Loucy (cell line): ENCODE measurements at regions not wholly inside any gene's neighbourhood (a gene's known extent, or its start where the extent isn't known, plus 50 kb on each side); places are given as distances from the start of the nearest gene placed in this dataset.

Source experiments
- H2AFZ ChIP-seq: fragments of 200-600 bp; sonication (generic); 2 replicates; pipeline ENCODE4 v1.6.0; 2016; ENCODE audit warnings: antibody characterized with exemption, mild to moderate bottlenecking, low read length, moderate library complexity
- H3F3A ChIP-seq: fragments of 200-600 bp; 2 replicates; pipeline ENCODE4 v1.6.0; 2016; ENCODE audit warnings: antibody characterized with exemption, low read depth, mild to moderate bottlenecking
- H3K27me3 ChIP-seq: fragments of 200-600 bp; sonication (generic); 2 replicates; pipeline ENCODE4 v1.6.1; 2014; ENCODE audit warnings: low read length, mild to moderate bottlenecking; ENCODE audit not compliant: insufficient read depth, poor library complexity, severe bottlenecking
- H3K36me3 ChIP-seq: fragments of 200-600 bp; sonication (generic); 2 replicates; pipeline ENCODE4 v1.6.1; 2016; ENCODE audit warnings: low read length; ENCODE audit not compliant: insufficient read depth
- H3K4me1 ChIP-seq: fragments of 200-600 bp; sonication (generic); 2 replicates; pipeline ENCODE4 v1.5.1; 2014; ENCODE audit warnings: low read length, mild to moderate bottlenecking; ENCODE audit not compliant: insufficient read depth, poor library complexity, severe bottlenecking
- H3K4me2 ChIP-seq: fragments of 200-600 bp; sonication (generic); 2 replicates; pipeline ENCODE4 v1.6.0; 2014; ENCODE audit warnings: antibody characterized with exemption, low read length, low read depth, mild to moderate bottlenecking; ENCODE audit not compliant: poor library complexity, severe bottlenecking
- H3K4me3 ChIP-seq: fragments of 200-600 bp; sonication (generic); 2 replicates; pipeline ENCODE4 v1.5.1; 2014; ENCODE audit warnings: low read length, mild to moderate bottlenecking, mixed read lengths; ENCODE audit not compliant: poor library complexity, severe bottlenecking
- H3K79me2 ChIP-seq: fragments of 200-600 bp; sonication (generic); 2 replicates; pipeline ENCODE4 v1.6.1; 2014; ENCODE audit warnings: low read length; ENCODE audit not compliant: insufficient read depth
- H3K9ac ChIP-seq: fragments of 200-600 bp; sonication (generic); 2 replicates; pipeline ENCODE4 v1.6.0; 2014; ENCODE audit warnings: mild to moderate bottlenecking, low read depth, low read length, moderate library complexity; ENCODE audit not compliant: poor library complexity, severe bottlenecking
- H3K9me2 ChIP-seq: fragments of 200-600 bp; sonication (generic); replicated peaks from 2 replicates; pipeline ENCODE4 v1.6.1; 2016; ENCODE audit warnings: low read depth, low read length, mixed read lengths
- H3K9me3 ChIP-seq: fragments of 200-600 bp; sonication (generic); 2 replicates; pipeline ENCODE4 v1.6.1; 2014; ENCODE audit warnings: mild to moderate bottlenecking, antibody characterized with exemption, low read length, low read depth; ENCODE audit not compliant: insufficient read depth
- H4K20me1 ChIP-seq: fragments of 200-600 bp; sonication (generic); 2 replicates; pipeline ENCODE4 v1.6.0; 2014; ENCODE audit warnings: antibody characterized with exemption, low read length, mild to moderate bottlenecking; ENCODE audit not compliant: insufficient read depth, poor library complexity, severe bottlenecking
- EZH2phosphoT487 ChIP-seq: fragments of 200-600 bp; IDR thresholded peaks from 2 replicates; pipeline ENCODE4 v1.6.1; 2018; ENCODE audit warnings: antibody characterized with exemption, mild to moderate bottlenecking, moderate library complexity, borderline replicate concordance
- TF ChIP-seq, protein P1 (sequence below): fragments of 200-600 bp; sonication (generic); conservative IDR thresholded peaks from 2 replicates; pipeline ENCODE4 v1.5.1; 2014; ENCODE audit warnings: mild to moderate bottlenecking, antibody characterized with exemption, low read length

DNA sequence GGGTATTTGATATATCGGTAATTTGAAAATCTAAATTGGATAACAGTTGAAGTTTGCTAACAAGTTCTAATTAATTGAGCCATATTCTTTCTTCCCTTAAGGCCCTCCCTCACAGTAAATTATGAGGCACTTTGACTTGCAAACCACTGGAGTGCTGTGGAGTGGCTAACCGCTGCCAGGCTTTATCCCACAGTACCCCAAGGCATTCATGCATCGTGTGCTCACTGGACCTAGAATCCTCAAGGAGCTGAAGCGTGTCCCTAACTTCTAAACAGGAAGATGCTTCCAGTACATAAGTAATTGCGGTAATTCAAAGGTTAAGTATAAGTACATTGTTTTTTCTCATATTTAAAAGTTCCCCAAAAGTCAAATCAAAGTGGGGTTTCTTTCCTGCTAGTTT is 499.9 kb downstream of the TFAP2A start:
- H3K9ac ChIP-seq, result no peak overlapping the region
- no peaks in the 10 kb centered on the region for H3K9me2 ChIP-seq
- H2AFZ ChIP-seq, result no peak overlapping the region
- H3K4me3 ChIP-seq, result no peak overlapping the region
- no peaks in the 10 kb centered on the region for H4K20me1 ChIP-seq
- H3K27me3 ChIP-seq, result no peaks in the 10 kb centered on the region
- H3K9me3 ChIP-seq, result no peaks in the 10 kb centered on the region
- H3K79me2 ChIP-seq, result no peaks in the 10 kb centered on the region
- H3K4me1 ChIP-seq, result no peaks in the 10 kb centered on the region
- no peaks in the 10 kb centered on the region for H3F3A ChIP-seq
- TF ChIP-seq, protein P1, sequence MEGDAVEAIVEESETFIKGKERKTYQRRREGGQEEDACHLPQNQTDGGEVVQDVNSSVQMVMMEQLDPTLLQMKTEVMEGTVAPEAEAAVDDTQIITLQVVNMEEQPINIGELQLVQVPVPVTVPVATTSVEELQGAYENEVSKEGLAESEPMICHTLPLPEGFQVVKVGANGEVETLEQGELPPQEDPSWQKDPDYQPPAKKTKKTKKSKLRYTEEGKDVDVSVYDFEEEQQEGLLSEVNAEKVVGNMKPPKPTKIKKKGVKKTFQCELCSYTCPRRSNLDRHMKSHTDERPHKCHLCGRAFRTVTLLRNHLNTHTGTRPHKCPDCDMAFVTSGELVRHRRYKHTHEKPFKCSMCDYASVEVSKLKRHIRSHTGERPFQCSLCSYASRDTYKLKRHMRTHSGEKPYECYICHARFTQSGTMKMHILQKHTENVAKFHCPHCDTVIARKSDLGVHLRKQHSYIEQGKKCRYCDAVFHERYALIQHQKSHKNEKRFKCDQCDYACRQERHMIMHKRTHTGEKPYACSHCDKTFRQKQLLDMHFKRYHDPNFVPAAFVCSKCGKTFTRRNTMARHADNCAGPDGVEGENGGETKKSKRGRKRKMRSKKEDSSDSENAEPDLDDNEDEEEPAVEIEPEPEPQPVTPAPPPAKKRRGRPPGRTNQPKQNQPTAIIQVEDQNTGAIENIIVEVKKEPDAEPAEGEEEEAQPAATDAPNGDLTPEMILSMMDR, result no peak
- TF ChIP-seq EZH2phosphoT487, result no peak
- no peaks in the 10 kb centered on the region for H3K36me3 ChIP-seq
- no peak overlapping the region for H3K4me2 ChIP-seq

- Histone ChIP-seq H2AFZ (no peak overlapping the region), H3K9me2 (no peaks in the 10 kb centered on the region), H3K4me1 (no peaks in the 10 kb centered on the region), H3K27me3 (no peaks in the 10 kb centered on the region), H4K20me1 (no peaks in the 10 kb centered on the region), H3K4me3 (no peak overlapping the region), H3K36me3 (no peaks in the 10 kb centered on the region), H3K79me2 (no peaks in the 10 kb centered on the region), H3F3A (no peaks in the 10 kb centered on the region), H3K9me3 (no peaks in the 10 kb centered on the region; the same call in 1 of the 2 replicates), H3K4me2 (no peak overlapping the region), H3K9ac (no peak overlapping the region)
- TF ChIP-seq, protein P1, result no peak
- TF ChIP-seq EZH2phosphoT487, result no peak
These were observed 513.5 kb downstream of the TFAP2A start for GRCh38 chr6:9901376-9901775.

GRCh38 chr6:9896806-9897205 is 518.1 kb downstream of the TFAP2A start:
- Histone ChIP-seq H4K20me1 (no peaks in the 10 kb centered on the region), H3K9me3 (no peaks in the 10 kb centered on the region; the same call in 1 of the 2 replicates), H3K9ac (no peak overlapping the region), H3K4me2 (no peak overlapping the region), H3K4me3 (no peak overlapping the region), H3K36me3 (no peaks in the 10 kb centered on the region), H3K4me1 (no peaks in the 10 kb centered on the region), H2AFZ (no peak overlapping the region), H3K79me2 (no peaks in the 10 kb centered on the region), H3F3A (no peaks in the 10 kb centered on the region), H3K27me3 (no peaks in the 10 kb centered on the region), H3K9me2 (no peaks in the 10 kb centered on the region)
- TF ChIP-seq, protein P1, result no peak
